GM12801 (cell line): ENCODE measurements at regions not wholly inside any gene's neighbourhood (a gene's known extent, or its start where the extent isn't known, plus 50 kb on each side); places are given as distances from the start of the nearest gene placed in this dataset.

Source experiments
- TF ChIP-seq, protein P1 (sequence below): IDR thresholded peaks from one replicate; pipeline ENCODE4 v1.5.1; 2011; ENCODE audit warnings: control low read depth; ENCODE audit not compliant: insufficient read length; ENCODE audit errors: extremely low read depth

DNA sequence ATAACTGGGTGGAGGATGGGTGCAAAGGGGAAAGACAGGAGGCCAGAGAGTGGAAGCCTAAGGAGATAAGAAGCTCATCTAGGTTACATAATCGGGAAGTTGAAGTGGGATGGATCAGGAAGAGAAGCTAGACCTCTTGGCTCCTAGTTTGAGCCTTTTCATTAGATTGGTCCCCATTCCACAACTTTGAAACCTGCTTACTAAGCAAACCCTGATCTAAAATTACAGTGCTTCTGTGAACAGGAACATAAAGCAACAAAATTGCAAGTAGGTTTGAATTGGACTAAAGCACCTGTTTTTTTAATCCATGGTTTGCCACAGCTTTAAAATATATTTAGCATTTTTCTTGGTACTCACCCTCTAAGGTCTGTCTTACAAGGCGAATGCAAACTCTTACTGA is 80.4 kb upstream of the EED start:
- TF ChIP-seq, protein P1, sequence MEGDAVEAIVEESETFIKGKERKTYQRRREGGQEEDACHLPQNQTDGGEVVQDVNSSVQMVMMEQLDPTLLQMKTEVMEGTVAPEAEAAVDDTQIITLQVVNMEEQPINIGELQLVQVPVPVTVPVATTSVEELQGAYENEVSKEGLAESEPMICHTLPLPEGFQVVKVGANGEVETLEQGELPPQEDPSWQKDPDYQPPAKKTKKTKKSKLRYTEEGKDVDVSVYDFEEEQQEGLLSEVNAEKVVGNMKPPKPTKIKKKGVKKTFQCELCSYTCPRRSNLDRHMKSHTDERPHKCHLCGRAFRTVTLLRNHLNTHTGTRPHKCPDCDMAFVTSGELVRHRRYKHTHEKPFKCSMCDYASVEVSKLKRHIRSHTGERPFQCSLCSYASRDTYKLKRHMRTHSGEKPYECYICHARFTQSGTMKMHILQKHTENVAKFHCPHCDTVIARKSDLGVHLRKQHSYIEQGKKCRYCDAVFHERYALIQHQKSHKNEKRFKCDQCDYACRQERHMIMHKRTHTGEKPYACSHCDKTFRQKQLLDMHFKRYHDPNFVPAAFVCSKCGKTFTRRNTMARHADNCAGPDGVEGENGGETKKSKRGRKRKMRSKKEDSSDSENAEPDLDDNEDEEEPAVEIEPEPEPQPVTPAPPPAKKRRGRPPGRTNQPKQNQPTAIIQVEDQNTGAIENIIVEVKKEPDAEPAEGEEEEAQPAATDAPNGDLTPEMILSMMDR, result no peak

DNA sequence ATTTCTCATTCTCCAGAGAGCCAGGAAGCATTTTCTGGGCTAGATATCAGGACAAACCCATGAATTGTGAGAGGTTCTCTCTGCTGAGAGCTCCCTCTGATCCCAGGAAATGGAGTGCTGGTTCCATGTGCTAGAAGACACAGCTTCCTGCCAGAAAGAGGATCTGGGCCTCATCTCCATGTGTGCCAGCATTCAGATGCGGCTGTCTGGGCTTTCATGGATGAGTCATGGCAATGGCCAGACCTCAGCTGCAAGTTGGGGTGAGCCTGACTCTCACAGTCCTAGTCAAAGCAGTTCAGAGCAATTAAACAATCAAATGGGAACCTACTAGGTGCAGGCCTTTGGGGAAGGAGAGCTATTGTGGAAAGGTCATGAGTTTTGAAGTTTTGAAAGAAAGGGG is 82.3 kb upstream of the EED start:
- TF ChIP-seq, protein P1, result no peak

DNA sequence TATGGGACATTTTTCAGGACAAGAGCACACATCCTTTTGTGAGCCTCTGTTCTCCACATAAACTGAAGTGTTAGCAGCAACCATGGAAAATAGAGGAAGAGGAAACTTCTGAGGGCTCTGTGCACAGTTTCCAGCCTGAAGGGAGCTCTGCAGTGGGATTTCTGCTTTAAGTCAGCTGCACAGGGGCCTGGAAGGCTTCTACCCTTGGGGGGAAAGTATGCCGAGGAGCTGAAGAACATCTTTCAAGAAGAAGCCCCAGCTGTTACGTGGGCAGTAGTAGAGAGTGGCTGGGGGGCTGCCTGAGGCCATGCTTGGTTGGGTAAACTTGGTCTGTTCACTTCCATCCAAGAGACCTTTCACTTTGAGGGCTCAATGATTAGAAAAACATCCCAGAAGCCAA is 82.7 kb upstream of the EED start:
- TF ChIP-seq, protein P1, result no peak

DNA sequence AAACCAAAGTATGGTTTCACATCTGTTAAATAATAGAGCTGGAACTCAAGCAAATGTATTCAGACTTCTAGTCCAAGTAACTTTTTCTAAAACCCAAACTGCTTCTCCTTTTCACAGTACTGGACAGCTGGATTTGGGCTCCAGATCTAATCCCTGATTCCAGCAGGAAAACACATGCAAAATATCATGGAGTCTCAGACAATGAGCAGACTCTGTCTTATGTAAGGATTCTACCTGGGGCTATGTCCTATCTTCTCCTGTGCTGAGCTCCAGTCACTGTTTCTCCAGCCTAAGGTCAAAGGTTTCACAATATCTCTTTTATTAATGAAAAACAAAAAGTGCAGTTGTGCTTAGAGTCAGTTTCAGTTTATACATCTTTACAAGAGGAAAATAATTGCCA is 83.2 kb upstream of the EED start:
- TF ChIP-seq, protein P1, result no peak

DNA sequence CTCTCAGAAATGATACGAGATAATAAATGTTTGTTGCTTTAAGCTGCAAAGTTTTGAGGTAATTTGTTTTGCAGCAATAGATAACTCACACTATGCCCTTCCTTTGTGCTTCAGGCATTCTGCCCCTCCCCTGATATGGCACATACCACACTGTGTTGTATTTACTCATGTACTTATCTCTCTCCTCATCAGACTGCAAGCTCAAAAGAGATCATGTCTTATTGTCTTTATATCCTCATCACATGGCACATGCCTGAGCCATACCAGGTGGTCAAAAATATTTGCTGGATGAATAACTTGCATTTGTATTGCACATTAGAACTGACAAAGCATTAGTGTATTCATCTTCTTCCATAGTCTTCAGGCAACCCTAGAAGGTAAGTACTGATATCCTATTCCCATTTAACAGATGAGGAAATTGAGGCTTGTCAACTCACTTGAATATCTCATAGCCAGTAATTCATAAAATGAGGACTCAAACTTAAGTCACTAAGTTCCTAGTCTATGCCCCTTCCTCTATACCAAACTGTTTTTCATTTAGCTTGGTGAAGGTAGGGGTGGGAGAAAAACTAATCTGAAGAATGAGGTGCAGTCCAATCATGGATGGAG is 83.9 kb upstream of the EED start:
- TF ChIP-seq, protein P1, result no peak

DNA sequence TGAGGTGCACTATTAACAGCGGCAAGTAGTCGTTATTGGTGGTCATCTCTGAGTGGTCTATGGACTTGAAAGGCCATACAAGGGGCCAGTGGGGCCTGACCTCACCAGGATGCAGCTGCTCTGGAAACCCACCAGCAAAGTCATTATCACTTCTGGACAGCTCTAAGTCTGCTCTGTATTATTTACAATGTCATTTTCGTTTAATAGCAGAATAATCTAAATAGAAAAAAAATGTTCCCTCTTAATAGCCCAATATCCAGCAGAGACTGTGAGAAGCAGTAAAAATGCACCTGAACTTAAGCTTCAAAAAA is 85.0 kb upstream of the EED start:
- TF ChIP-seq, protein P1, result no peak

DNA sequence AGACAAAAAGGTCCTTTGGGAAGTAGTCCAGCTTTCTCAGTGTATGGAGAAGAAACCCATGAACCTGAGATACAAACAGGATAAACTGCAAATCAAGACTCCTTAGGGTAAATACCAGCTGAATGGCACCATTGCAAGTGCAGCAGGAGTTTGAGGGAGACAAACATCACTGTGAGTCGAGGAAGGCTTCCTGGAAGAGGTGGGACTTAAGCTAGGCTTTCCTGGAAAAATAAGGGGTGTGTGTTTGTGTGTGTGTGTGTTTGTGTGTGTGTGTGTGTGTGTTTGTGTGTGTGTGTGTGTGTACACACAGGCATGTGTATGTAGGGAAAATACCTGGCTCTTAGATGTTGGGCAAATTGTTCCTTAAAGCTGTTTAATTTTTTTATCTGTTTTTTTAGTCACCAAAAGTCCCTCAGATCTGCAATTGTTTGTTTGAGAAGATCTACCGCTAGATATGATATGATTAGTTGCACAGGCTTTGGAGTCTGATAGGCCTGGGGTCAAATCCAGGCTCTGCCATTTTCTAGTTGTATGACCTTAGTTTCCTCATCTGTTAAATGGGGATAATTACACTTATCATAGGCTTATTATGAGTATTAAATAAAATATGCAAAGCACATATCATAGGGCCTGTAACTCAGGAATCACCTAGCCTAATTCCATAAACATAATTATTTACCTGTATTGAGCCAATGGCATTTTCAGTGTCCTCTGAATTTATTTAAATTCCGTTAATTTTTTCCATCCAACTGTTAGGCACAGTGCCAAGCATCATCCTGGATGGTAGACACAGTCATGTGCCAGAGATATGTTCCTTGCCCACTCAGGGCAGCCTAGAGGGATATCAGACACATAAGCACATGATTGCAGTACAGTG is 85.6 kb upstream of the EED start:
- TF ChIP-seq, protein P1, result no peak
